ENCODE measurements at regions not wholly inside any gene's neighbourhood (a gene's known extent, or its start where the extent isn't known, plus 50 kb on each side); places are given as distances from the start of the nearest gene placed in this dataset.

GRCh38 chr13:79781829-79782540 lies 301.0 kb downstream of the NDFIP2 start:
- WGBS (ENCODE audit: insufficient coverage, insufficient replicate concordance, low lambda C conversion rate, missing lambda C conversion rate), result 53% methylated on average over 5 of the region's 5 CpGs
- CTCF ChIA-PET, result interaction anchor here (0.7 to 1.9 kb wide), 5 partner anchors 27 to 583 kb away, joined by 3 to 5 read pairs (median 4); no protein-coding TSS in a partner anchor
- no peak for TF ChIP-seq BRCA1 (IDR thresholded peaks at IDR 0.05; ENCODE audit: low read depth, low read length)
- no peak for TF ChIP-seq ZZZ3 (IDR thresholded peaks at IDR 0.05; ENCODE audit: control insufficient read depth, insufficient read length, low read depth)
- no peak for TF ChIP-seq RELA (IDR thresholded peaks at IDR 0.05; ENCODE audit: borderline replicate concordance, partially characterized antibody)
- no peak for TF ChIP-seq TCF12 (IDR thresholded peaks at IDR 0.05; ENCODE audit: low read depth, low read length)
- no peak for TF ChIP-seq CHD2 (IDR thresholded peaks at IDR 0.05; ENCODE audit: borderline replicate concordance, low read depth, low read length)
- TF ChIP-seq HDAC2 (IDR thresholded peaks at IDR 0.05), result no peak
- no peak for TF ChIP-seq NFXL1 (IDR thresholded peaks at IDR 0.05; ENCODE audit: borderline replicate concordance)
- no peak for TF ChIP-seq SRF (IDR thresholded peaks at IDR 0.05; ENCODE audit: low read depth in 2 of 2, low read length in 2 of 2)
- TF ChIP-seq ZNF592 (IDR thresholded peaks at IDR 0.05), result no peak
- no peak for TF ChIP-seq ETV6 (conservative IDR thresholded peaks at IDR 0.05 in 1 of 2, IDR thresholded peaks at IDR 0.05 in 1 of 2; ENCODE audit: borderline replicate concordance in 1 of 2, low read depth in 1 of 2)
- no peak for TF ChIP-seq TBL1XR1 (IDR thresholded peaks at IDR 0.05; ENCODE audit: low read depth, low read length)
- RAD21 ChIA-PET (ENCODE audit: unreplicated experiment), result interaction anchor here (0.9 to 2.5 kb wide), 7 partner anchors 9 to 560 kb away, joined by 3 to 32 read pairs (median 3); partner anchors contain the start of gene SPRY2
- Histone ChIP-seq H3K9me3 (replicated peaks; ENCODE audit: control insufficient read depth, insufficient read depth, low read length) (no peaks in the 10 kb centered on the region), H3K4me3 (no peak overlapping the region), H3K36me3 (ENCODE audit: control insufficient read depth in 2 of 2, insufficient read depth in 2 of 2, low read length in 1 of 2) (no peaks in the 10 kb centered on the region), H3K27me3 (replicated peaks in 1 of 2; ENCODE audit: control insufficient read depth in 2 of 2, insufficient read depth in 2 of 2, low read length in 1 of 2) (no peaks in the 10 kb centered on the region), H3K4me2 (ENCODE audit: control insufficient read depth, insufficient read depth) (no peak overlapping the region), H2AFZ (ENCODE audit: control insufficient read depth, low read depth, low read length) (no peak overlapping the region), H3K79me2 (ENCODE audit: control insufficient read depth, insufficient read depth, low read length) (no peaks in the 10 kb centered on the region), H3K9ac (ENCODE audit: control insufficient read depth, insufficient read depth, low read length) (no peak overlapping the region), H3K4me1 (ENCODE audit: control insufficient read depth, insufficient read depth, low read length) (no peaks in the 10 kb centered on the region), H3K27ac (ENCODE audit: control insufficient read depth, insufficient read depth) (no peak overlapping the region), H4K20me1 (ENCODE audit: control insufficient read depth, insufficient read depth) (no peaks in the 10 kb centered on the region)
- ATAC-seq, result no peak
- in situ Hi-C loops (cut with MboI) (loop anchor here (5.0 kb wide), 1 partner anchor 580 kb away; no protein-coding TSS in a partner anchor), intact Hi-C loops (cut with micrococcal nuclease; ENCODE audit: unreplicated experiment) (no loop called here)
- SMC1A ChIA-PET (ENCODE audit: uncharacterized antibody, unreplicated experiment), result interaction anchor here (0.6 to 2.9 kb wide), 19 partner anchors 9 to 1236 kb away, joined by 3 to 21 read pairs (median 5); no protein-coding TSS in a partner anchor
- FAIRE-seq, result no peak
- BruUV-seq (replicated peaks), result no TSS peak
- no peak for DNase-seq (ENCODE audit: low read depth, low spot score)
- POLR2A ChIA-PET, result interaction anchor here (0.7 kb wide), 1 partner anchor 138 kb away, joined by 3 read pairs; no protein-coding TSS in a partner anchor

All from GM12878 (cell line).